ENCODE measurements at regions not wholly inside any gene's neighbourhood (a gene's known extent, or its start where the extent isn't known, plus 50 kb on each side); places are given as distances from the start of the nearest gene placed in this dataset.

DNA sequence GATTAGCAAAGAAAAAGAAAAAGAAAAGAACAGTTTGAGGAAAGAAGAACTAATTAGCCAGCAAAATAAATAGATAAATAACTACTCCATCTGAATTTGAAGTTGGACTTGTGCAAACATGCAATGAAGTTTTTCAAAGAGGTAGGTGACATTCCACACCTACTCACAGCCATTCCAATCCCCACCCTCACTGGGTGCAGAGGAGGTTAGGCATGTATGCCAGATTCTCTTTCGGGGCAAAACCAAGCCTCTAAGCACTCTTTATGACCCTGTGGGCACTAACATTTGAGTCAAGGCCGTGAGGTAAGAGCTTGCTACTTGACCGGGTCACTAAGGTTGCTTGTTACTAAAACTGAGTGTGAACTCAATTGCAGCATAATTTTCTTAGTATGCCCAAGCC, 108.4 kb upstream of the SEMA3A start:
- DNase-seq (ENCODE audit: low spot score): no peak

DNA sequence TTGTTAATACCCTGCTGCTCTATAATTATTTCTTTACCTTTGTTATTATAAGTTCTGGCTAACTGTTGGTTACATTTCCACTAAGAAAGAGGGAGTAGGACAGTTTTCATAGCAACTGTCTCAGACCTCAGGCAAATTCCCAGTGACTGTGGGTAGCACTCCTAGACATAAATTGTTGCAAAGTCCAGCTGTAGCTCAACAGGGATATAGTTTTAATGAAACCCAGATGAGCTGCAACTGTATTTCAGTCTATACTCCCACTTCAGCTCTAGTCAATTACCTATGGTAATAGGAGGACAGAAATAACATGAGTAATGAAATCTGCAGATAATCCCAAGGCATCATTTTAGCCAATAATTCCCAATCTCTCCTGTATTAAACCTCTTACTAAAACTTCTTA, 103.0 kb upstream of the SEMA3A start:
- DNase-seq (ENCODE audit: low spot score): no peak

DNA sequence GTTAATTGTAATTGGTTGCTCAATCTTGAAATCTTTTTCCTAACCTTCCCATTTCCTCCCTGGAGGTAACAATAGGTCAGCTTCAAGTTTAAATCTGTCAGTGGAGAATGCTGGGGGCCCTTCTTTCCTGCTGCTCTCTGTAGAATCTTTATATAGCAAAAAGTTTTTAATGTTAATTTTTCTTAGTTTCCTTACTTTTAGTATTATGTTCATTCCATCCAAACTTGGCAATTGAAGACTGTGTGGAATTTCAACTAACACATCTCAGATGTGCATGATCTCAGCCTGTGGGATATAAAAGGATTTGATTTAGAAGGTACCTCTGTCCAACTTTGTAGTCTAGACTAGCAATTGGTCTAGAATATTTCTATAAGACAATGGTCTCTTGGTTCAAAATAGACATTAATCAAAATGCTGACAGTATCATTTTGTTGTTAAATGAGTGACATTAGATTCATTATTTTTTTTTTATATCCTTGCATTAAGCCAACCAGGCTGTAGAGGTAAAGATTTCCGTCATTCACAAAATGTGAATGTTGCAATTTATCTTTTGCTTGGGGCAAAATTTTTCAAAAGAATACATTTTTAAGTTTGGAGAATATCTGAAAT, 100.4 kb upstream of the SEMA3A start:
- DNase-seq (ENCODE audit: low spot score): no peak

DNA sequence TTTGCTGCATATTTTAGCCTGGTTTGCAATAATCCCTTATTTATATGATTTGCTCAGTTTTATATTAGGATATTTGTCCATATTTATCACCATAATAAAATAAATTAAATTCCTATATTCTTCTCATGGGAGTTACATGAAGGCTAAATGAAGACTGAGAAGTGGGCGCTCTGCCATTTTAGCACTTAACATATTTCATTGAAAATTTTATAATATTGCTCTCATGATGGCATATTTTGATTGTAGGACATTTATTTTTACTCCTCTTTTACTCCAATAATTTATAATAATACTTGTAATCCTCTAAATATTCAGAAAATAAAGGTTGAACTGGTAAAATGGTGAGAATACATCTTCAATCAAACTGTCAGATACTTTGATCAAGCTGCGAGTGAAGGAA, 99.8 kb upstream of the SEMA3A start:
- no peak for DNase-seq (ENCODE audit: low spot score)

DNA sequence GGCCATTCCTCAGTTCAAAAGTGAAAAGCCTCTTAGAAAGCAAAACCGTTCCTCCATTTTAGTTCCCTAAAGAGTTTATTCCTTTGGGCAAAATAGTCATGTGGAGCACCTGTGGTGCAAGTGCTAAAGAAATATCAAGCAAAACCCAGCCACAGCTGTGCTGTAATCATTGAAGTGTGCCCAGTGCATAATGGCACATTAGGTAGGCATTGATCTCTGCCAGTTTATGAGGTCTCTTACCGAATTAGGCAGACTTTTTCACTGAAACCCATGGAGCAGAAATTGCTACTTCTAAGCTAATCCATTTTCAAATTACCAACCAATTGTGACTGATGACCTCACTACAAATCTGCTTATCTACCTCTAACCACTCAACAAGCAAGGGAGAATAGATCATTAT, 97.2 kb upstream of the SEMA3A start:
- no peak for DNase-seq (ENCODE audit: low spot score)

DNA sequence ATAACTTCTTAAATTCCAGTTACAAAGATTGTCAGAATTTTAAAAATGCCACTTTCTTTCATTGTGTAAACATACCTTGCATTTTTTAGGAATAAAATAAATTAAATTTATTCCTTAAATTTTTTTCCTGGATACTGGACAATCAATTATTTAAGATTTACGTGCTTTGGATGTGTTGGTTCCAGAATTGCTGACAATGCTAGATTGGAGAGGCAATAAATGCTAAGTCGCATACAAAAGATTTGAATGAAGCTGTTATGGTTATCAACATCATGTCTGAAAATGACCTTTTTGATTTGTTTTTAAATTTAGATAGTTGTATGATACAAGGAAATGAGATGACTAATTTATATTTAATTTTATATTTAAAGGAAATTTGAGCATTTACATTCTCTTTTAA, 89.2 kb upstream of the SEMA3A start:
- no peak for DNase-seq (ENCODE audit: low spot score)

DNA sequence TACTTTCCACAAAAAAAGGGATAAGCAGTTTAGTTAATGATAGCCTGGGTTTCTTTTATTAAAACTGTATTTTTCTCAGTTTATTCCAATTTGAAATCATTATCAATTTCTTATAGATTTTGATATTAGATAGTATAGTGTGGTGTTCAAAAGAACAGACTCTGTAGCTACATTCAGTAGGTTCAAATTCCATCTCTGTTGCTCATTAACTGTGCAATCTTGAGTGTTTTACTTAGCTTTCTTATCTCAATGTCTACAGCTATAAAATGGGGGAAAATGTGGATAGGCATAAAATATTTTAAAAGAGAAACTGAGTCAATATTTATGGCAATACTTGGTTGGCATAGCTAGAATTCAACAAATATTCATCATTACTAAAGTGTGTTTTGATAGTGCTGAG, 86.9 kb upstream of the SEMA3A start:
- DNase-seq (ENCODE audit: low spot score): no peak

DNA sequence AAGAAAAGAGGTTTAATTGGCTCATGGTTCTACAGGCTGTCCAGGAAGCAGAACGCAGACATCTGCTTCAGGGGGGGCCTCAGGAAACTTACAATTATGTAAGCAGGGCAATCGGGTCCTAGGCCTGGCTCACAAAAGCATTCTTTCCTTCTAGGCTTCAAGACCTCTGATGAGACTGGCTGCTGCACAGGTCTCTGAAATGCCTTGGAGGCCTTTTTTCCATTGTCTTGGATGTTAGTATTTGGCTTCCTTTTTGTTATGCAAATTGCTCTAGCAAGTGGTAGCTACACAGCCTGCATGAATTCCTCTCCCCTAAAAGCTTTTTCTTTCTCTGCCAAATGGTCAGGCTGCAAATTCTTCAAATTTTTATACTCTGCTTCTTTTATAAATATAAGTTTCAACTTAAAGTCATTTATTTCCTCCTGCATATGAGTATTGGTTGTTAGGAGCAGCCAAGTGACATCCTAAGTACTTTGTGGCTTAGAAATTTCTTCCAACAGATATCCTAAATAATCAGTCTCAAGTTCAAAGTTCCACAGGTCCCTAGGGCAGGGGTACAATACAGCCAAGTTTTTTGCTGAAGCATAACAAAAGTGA, 83.1 kb upstream of the SEMA3A start:
- DNase-seq (ENCODE audit: low spot score): no peak

DNA sequence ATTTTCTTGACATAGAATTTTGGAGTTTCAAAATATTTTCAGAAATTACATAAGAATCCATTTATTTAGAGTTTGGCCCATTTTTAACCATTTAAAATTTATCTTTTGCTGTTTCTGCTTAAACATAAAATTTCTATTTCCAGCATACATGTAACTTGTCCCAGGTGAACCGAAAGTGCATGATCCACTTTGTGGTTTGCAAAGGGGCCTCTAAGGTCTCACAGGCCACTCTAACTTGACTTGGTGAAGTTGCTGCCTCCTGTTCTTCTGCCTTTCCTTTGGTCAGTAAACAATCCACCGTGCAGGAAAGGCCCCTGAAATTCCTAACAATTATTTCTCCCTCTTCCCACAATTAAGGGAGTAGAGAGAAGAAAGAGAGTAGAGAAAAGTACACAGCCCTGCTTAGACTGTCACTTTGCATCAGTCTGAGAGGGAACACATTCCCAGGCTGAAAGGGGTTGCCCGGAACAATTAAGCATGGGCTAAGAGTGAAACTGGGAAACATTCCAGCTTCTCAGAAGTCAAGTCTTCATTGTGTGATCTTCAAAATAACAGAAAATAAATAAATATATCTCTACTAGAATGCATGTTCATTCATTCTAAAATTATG, 79.5 kb upstream of the SEMA3A start:
- DNase-seq (ENCODE audit: low spot score): no peak

DNA sequence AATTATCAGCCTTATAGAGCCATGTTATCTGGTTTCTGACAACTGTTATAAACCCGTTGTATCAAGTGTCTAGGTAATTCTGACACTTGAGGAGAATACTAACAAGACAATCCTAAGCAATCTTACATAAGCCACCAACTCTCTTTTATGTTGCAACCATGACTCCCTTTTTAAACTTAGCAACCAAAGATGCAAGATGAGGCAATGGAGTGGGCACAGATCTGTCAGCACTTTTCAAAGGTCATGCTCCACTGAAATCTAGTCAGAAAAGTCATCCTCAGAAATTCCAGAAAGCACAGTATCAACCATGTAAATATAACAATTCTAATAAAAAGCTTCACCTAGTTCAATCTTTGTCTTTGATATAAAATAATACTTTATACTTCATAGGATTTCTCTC, 77.0 kb upstream of the SEMA3A start:
- no peak for DNase-seq (ENCODE audit: low spot score)

DNA sequence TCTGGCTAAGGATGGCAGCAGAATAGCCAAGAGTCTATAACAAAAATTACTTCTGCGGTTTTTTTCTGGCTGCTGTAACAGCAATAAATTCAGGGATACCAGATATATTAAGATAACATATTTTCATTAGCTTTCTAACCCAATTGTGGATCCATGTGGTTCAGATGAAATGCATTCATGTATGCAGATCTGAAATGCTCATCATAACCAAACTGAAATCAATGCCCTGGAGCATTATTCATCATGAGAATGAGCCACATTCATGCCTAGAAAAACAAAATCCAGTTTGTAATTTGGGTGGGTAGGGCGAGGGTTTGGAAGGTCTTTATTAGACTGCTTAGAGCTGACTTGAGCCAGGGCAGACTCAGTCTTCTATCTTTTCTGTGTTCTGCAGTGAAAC, 69.8 kb upstream of the SEMA3A start:
- no peak for DNase-seq (ENCODE audit: low spot score)

DNA sequence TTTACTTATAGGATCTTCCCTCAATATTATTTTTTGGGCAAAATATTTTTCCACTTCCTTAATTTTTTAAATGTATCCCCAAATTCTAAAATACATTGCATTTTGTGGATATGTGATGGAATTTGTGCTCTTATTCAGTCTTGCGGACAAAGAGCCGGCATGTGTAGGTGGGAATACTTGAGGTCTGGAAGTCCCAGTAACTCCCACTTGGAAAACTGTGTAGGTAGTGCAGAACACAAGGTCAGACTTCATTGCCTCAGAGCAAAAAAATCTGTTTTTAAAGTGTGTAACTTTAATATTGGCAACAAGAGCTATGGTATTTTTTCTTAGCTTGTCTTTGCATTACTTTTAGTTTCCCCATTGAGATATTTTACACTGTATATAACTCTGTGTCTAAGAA, 68.5 kb upstream of the SEMA3A start:
- DNase-seq (ENCODE audit: low spot score): no peak

DNA sequence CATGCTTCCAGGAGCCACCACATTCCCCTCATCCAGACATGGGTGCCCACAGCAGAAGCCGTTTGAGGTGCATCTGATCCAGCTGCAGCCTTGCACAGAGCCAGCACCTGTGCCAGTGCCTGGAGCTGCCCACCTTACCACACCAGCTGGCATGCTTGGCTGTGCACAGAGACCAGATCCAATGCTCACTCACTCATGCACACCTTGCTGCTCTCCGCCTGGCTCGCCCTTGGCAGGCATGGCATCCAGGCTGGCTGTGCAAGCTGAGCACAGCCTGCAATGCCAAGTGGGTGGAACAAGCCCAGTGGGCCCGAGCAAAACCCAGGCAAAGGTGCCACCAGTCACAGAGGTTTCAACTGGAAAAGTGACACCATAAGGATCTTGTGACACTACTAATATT, 66.9 kb upstream of the SEMA3A start:
- no peak for DNase-seq (ENCODE audit: low spot score)

DNA sequence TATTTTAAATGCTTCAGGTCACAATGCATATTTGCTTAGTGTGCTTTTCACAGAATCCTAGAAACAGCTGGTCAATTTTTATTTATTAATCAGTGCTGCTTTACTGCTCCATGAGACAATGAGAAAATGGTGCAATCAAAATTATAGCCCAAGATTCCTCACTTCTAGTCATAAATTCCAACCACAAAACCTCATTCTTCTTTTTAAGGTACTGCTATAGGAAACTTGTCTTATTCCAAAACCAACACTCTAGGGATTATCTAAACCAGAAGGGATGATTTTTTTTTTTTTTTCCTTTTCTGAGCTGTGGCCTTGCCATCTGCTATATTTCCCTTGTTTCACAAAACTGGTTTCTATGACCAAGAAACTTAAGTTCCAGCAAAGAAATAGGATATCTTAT, 64.0 kb upstream of the SEMA3A start:
- DNase-seq (ENCODE audit: low spot score): no peak

DNA sequence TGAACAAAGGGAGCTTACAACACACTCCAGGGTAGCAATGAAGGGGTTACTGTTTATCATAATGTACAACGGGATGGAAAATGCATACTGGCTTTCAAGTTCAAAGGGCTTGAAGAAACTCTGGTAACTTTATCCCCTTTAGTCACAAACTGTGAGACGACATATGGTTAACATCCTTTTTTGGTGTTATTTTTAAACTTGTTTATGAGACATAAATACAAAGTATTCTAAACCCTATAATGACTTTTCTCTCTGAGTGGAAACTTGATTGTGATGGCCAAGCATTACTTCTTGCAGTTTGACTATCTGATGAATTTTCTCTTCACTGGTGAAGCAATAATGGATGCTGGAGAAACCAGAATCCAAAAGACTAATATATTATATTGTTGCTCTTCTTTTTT, 62.0 kb upstream of the SEMA3A start:
- DNase-seq (ENCODE audit: low spot score): no peak

DNA sequence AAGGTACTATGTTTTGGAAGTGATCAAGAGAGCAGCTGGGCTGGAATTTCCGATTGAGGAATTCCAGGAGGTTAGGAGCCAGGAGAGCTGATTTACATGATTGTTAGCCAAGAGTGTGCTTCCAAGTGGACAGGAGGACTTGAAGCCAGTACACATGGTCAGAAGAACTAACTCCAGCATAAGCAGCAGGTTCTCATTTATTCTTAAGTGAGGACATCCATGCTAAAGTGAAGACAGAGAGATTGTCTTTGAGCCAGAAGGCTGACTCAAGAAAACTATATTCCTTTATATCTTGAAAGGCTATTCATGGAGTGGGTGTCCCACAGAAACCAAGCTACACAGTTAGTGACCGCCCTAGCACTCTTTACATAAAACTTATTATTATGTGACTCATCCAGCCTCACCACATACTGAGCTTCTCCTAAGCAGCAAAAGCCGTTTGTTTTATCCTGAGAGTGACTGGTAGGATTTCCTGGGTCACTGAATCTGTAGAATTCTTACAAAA, 56.7 kb upstream of the SEMA3A start:
- no peak for DNase-seq (ENCODE audit: low spot score)

DNA sequence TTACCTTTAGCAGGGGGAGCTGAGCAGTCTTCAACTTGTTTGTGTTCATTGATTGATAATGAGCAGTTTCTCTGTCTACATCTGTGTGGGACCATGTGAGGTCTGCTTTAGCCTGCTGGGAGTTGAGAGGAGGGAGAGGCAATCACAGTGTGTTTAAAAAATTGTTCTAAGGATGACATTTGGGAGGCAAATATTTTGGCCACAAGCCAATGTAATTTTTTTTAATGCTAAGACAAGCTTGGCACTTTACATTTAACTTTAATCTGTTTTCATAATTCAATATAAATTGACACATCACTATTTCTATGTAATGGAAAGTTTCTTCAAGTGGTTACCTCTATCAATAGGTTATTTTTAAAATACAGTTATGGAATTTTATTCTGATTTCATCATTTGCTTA, 55.9 kb upstream of the SEMA3A start:
- DNase-seq (ENCODE audit: low spot score): no peak

DNA sequence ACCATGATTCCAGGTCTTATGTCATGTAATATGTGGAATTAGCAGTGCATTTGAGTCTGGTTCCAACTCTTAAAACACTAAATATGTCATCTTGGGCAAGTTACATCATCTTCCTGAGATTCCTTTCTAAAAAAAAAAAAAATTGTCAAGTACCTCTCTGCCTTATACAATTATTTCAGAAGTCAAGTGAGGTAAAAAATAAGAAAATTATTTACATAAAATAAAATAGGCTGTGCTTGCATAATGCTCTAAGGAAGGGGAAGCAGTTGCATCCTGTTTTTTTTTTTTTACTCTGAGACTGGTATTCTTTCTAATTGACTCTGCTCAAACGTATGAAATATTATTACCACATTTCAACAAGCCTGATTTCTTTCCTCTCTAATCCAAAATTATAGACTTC, 55.1 kb upstream of the SEMA3A start:
- DNase-seq (ENCODE audit: low spot score): no peak

DNA sequence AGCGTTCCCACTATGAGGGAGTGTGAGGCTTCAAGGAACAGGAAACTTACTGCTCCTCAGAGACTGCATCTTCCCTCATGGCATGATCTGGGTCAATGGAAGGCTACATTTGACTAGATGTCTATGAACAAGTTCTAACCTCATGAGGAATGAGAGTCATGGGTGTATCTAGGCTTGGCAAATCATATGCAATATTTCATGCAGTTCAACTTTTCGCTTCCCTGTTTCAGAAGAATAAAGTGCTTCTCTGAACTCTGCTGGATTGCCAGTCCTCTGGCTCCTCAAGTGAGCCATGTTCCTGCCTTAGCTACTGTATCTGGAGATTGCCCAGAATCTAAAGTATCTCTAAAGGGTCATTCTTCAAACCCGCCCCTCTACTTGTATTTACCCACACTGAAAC, 54.3 kb upstream of the SEMA3A start:
- no peak for DNase-seq (ENCODE audit: low spot score)

DNA sequence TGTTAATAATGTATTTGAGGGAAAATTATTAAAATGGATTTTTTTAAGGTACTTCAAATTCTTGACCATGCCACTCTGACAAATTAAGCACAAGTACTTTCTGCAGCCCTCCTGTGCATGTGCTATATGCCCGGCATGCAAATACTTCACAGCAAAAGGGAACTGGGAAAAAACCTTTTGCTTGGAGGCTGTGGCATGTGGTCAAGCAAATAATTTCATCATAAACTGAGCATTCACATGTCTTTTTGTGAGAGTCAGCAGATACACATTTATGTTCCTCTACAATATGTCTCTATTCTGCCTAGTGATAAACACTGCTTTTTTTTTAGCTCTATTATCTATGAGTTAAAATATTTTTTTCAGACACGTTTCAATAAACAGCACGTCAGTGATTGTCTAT, 53.7 kb upstream of the SEMA3A start:
- DNase-seq (ENCODE audit: low spot score): no peak

DNA sequence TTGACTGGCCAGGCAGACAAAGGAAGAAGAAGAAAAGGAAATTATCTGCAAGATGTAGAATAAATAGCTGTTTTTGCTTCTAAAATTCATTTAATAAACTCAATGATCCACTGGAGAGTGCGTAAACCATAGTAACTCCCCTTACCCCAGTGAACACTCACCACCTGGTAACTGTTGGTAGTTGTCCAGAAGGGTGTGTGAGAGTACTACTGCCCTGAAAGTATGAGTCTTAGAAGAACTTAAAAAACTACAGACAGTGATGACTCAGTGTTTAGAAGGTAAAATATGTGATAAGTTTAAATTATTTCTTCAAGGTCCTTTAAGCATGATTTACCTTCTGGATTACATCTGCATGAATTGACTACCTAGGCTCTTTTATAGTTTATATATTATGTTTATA, 53.0 kb upstream of the SEMA3A start:
- no peak for DNase-seq (ENCODE audit: low spot score)

DNA sequence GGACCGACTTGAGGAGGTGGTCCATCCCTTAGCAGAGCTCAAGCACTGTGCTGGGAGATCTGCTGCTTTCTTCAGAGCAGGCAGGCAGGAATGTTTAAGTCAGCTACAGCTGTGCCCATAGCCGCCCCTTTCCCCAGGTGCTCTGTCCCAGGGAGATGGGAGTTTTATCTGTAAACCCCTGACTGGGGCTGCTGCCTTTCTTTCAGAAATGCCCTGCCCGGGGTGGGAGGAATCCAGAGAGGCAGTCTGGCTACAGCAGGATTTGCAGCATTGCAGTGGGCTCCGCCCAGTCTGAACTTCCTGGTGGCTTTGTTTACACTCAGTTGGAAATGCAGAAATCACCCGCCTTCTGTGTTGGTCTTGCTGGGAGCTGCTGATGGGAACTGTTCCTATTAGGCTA, 51.2 kb upstream of the SEMA3A start:
- no peak for DNase-seq (ENCODE audit: low spot score)
